ENCODE measurements at regions not wholly inside any gene's neighbourhood (a gene's known extent, or its start where the extent isn't known, plus 50 kb on each side); places are given as distances from the start of the nearest gene placed in this dataset.
A peak's percentile ranks its signal among the peaks of the same experiment; 100 is the strongest.
"Not testable (repeated sequence)": the region's sequence is repeated elsewhere in the genome, so short reads cannot be mapped to it uniquely, and the experiment has no call there.

DNA sequence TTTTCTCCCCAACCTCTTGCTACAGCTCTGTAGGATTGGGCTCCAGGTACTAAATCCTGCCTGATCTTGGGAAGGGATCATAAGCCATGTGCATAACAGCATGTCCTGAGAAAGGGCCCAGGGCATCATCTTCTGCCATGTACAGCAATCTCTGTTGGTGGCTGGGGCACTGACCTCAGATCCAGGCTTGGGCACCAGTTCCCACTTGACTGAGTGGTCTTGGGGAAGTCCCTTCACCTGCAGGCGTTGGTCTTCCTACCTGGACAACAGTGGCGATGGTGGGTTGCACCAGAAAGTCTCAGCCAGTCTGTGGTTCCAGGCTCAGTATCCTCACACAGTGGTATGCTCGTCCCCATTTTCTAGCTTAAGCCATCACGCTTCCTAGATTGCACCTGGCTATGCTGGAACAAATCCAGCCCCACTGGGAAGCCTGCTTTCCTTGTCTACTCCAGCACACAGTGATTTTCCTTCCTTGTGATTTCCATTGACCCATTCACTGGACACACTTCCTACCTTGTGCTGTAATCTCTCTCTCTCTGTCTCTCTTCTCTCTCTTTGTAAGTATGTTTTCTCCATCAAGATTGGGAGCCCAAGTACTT lies 121.7 kb upstream of the PITX1 start:
- H3K4me1 ChIP-seq (ENCODE audit: insufficient read depth, poor library complexity, severe bottlenecking) = peaks cover 38% of the 10 kb centered on the region
- H3K27me3 ChIP-seq (ENCODE audit: insufficient read depth, poor library complexity, severe bottlenecking) = no peaks in the 10 kb centered on the region
- H3K27ac ChIP-seq (ENCODE audit: poor library complexity, severe bottlenecking) = peak overlapping the region; percentile 59
- H3K9me3 ChIP-seq (ENCODE audit: severe bottlenecking) = peaks cover 5% of the 10 kb centered on the region
- TF ChIP-seq CTCF (IDR thresholded peaks at IDR 0.05; ENCODE audit: poor library complexity, severe bottlenecking) = no peak
- H3K36me3 ChIP-seq (ENCODE audit: low read depth) = no peaks in the 10 kb centered on the region
- ATAC-seq (ENCODE audit: low read depth) (no peak), DNase-seq (ENCODE audit: low spot score) (no peak)
- H3K4me3 ChIP-seq (ENCODE audit: severe bottlenecking) = no peak overlapping the region

GRCh38 chr5:135154961-135155360 lies 120.9 kb upstream of the PITX1 start:
- TF ChIP-seq CTCF (IDR thresholded peaks at IDR 0.05; ENCODE audit: poor library complexity, severe bottlenecking) = no peak
- ATAC-seq (ENCODE audit: low read depth) (no peak), DNase-seq (ENCODE audit: low spot score) (no peak)
- H3K4me3 ChIP-seq (ENCODE audit: severe bottlenecking) = no peak overlapping the region
- peaks cover 5% of the 10 kb centered on the region for H3K9me3 ChIP-seq (ENCODE audit: severe bottlenecking)
- H3K27me3 ChIP-seq (ENCODE audit: insufficient read depth, poor library complexity, severe bottlenecking) = no peaks in the 10 kb centered on the region
- H3K27ac ChIP-seq (ENCODE audit: poor library complexity, severe bottlenecking) = no peak overlapping the region
- H3K4me1 ChIP-seq (ENCODE audit: insufficient read depth, poor library complexity, severe bottlenecking) = peaks cover 38% of the 10 kb centered on the region
- no peaks in the 10 kb centered on the region for H3K36me3 ChIP-seq (ENCODE audit: low read depth)

DNA sequence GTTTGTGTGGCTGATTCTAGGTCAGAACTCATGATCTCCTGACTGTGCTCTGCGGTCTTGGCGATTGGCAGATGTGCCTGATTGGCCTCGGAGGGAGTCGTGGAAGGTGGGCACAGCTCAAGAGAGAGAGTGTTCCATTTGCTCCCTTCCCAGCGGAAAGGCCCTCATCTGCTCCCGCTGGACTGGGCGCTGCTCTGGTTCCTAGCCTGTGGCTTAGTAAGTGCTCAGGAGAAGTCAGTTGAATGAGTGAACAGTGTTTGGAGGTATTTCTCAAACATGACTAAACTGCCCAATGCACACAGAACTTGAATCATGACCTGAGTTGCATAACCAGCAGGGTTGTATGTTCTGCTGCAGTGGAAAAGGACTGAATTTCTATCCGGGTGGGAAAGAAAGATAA lies 120.2 kb upstream of the PITX1 start:
- Histone ChIP-seq H3K9me3 (ENCODE audit: severe bottlenecking) (peaks cover 5% of the 10 kb centered on the region), H3K27ac (ENCODE audit: poor library complexity, severe bottlenecking) (peak overlapping the region; percentile 18), H3K27me3 (ENCODE audit: insufficient read depth, poor library complexity, severe bottlenecking) (no peaks in the 10 kb centered on the region), H3K4me3 (ENCODE audit: severe bottlenecking) (no peak overlapping the region), H3K36me3 (ENCODE audit: low read depth) (no peaks in the 10 kb centered on the region), H3K4me1 (ENCODE audit: insufficient read depth, poor library complexity, severe bottlenecking) (peaks cover 38% of the 10 kb centered on the region)
- peak; percentile 72 for ATAC-seq (ENCODE audit: low read depth)
- peak; percentile 68 for DNase-seq (ENCODE audit: low spot score)
- no peak for TF ChIP-seq CTCF (IDR thresholded peaks at IDR 0.05; ENCODE audit: poor library complexity, severe bottlenecking)

DNA sequence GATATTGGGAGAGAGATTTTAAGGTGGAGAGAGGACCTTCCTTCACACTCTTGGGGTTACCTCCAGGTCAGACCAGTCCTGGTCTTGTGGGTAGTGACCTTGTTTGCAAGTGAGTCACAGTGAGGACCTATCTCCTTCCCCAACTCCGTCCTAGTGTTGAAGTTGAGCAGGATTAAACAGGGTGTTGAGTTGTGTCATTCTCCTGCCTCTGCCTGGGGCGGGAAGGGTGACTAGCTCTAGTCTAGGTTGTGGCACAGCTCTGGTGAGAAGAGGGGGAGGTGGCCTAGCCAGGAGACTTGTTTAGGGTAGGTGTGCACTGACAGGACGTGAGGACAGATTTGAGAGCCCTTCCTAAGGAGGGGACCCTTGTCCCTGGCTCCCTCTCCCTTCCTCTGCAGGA lies 119.6 kb upstream of the PITX1 start:
- Histone ChIP-seq H3K4me1 (ENCODE audit: insufficient read depth, poor library complexity, severe bottlenecking) (peaks cover 38% of the 10 kb centered on the region), H3K27ac (ENCODE audit: poor library complexity, severe bottlenecking) (peak overlapping the region; percentile 18)
- TF ChIP-seq CTCF (IDR thresholded peaks at IDR 0.05; ENCODE audit: poor library complexity, severe bottlenecking) = no peak

DNA sequence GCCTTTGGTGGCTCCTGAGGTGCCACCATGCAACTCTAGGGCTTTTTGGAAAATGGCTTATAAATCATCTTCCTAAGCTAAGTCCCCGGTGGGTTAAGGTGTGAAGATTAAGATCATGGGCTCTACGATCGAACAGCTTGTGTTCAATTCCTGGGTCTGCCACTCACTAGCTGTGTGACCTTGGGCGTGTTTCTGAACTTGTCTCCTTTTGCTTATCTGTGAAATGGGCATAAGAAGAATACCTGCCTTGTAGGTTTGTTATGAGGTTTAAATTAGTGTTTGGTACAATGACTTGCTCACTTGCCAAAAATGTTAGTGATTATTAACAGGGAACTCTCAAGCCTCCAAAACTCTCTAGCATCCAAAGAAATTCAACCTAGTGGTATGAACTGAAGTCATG lies 119.2 kb upstream of the PITX1 start:
- Histone ChIP-seq H3K27ac (ENCODE audit: poor library complexity, severe bottlenecking) (no peak overlapping the region), H3K4me3 (ENCODE audit: severe bottlenecking) (no peak overlapping the region), H3K9me3 (ENCODE audit: severe bottlenecking) (peaks cover 2% of the 10 kb centered on the region), H3K27me3 (ENCODE audit: insufficient read depth, poor library complexity, severe bottlenecking) (no peaks in the 10 kb centered on the region), H3K36me3 (ENCODE audit: low read depth) (no peaks in the 10 kb centered on the region), H3K4me1 (ENCODE audit: insufficient read depth, poor library complexity, severe bottlenecking) (peaks cover 38% of the 10 kb centered on the region)
- no peak for ATAC-seq (ENCODE audit: low read depth)
- DNase-seq (ENCODE audit: low spot score) = no peak
- TF ChIP-seq CTCF (IDR thresholded peaks at IDR 0.05; ENCODE audit: poor library complexity, severe bottlenecking) = no peak

More for the DNA sequence above, 119.6 kb upstream of the PITX1 start:
- Histone ChIP-seq H3K36me3 (ENCODE audit: low read depth) (no peaks in the 10 kb centered on the region), H3K4me3 (ENCODE audit: severe bottlenecking) (no peak overlapping the region), H3K9me3 (ENCODE audit: severe bottlenecking) (peaks cover 5% of the 10 kb centered on the region), H3K27me3 (ENCODE audit: insufficient read depth, poor library complexity, severe bottlenecking) (no peaks in the 10 kb centered on the region)
- ATAC-seq (ENCODE audit: low read depth) = 0 out of 3 replicates have a peak, but pooled peaks have one; percentile 2
- peak; percentile 59 for DNase-seq (ENCODE audit: low spot score)

DNA sequence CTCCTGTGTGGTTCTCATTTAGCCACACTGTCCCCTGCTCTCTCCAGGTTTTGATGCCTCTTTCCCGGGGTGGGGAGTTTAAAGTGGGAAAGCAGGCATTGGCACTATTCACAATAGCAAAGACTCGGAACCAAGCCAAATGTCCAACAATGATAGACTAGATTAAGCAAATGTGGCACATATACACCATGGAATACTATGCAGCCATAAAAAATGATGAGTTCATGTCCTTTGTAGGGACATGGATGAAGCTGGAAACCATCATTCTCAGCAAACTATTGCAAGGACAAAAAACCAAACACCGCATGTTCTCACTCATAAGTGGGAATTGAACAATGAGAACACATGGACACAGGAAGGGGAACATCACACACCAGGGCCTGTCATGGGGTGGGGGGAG lies 117.6 kb upstream of the PITX1 start:
- not testable (repeated sequence) for ATAC-seq (ENCODE audit: low read depth); H3K27me3 ChIP-seq (ENCODE audit: insufficient read depth, poor library complexity, severe bottlenecking); H3K36me3 ChIP-seq (ENCODE audit: low read depth); H3K27ac ChIP-seq (ENCODE audit: poor library complexity, severe bottlenecking); H3K9me3 ChIP-seq (ENCODE audit: severe bottlenecking); H3K4me3 ChIP-seq (ENCODE audit: severe bottlenecking); DNase-seq (ENCODE audit: low spot score)
- H3K4me1 ChIP-seq (ENCODE audit: insufficient read depth, poor library complexity, severe bottlenecking) = peaks cover 29% of the 10 kb centered on the region

All from RWPE2 (cell line).